OCI-LY7 (cell line): ENCODE measurements at regions not wholly inside any gene's neighbourhood (a gene's known extent, or its start where the extent isn't known, plus 50 kb on each side); places are given as distances from the start of the nearest gene placed in this dataset.

Source experiments
- EZH2phosphoT487 ChIP-seq: fragments of 200-600 bp; sonication (generic); IDR thresholded peaks from 2 replicates; pipeline ENCODE4 v1.6.1; 2018; ENCODE audit warnings: low read depth, borderline replicate concordance, mild to moderate bottlenecking, mixed run types, antibody characterized with exemption, low read length, moderate library complexity, mixed read lengths
- TF ChIP-seq, protein P1 (sequence below): fragments of 200-600 bp; sonication (generic); conservative IDR thresholded peaks from 2 replicates; pipeline ENCODE4 v1.5.1; 2014; ENCODE audit warnings: mild to moderate bottlenecking, antibody characterized with exemption, low read length, moderate library complexity, mixed read lengths

GRCh38 chr6:92362404-92362803 lies 1057.0 kb downstream of the EPHA7 start:
- TF ChIP-seq, protein P1, sequence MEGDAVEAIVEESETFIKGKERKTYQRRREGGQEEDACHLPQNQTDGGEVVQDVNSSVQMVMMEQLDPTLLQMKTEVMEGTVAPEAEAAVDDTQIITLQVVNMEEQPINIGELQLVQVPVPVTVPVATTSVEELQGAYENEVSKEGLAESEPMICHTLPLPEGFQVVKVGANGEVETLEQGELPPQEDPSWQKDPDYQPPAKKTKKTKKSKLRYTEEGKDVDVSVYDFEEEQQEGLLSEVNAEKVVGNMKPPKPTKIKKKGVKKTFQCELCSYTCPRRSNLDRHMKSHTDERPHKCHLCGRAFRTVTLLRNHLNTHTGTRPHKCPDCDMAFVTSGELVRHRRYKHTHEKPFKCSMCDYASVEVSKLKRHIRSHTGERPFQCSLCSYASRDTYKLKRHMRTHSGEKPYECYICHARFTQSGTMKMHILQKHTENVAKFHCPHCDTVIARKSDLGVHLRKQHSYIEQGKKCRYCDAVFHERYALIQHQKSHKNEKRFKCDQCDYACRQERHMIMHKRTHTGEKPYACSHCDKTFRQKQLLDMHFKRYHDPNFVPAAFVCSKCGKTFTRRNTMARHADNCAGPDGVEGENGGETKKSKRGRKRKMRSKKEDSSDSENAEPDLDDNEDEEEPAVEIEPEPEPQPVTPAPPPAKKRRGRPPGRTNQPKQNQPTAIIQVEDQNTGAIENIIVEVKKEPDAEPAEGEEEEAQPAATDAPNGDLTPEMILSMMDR = no peak
- TF ChIP-seq EZH2phosphoT487 = no peak
